Suprapubic skin (tissue), 4 donors: ENCODE measurements at regions not wholly inside any gene's neighbourhood (a gene's known extent, or its start where the extent isn't known, plus 50 kb on each side); places are given as distances from the start of the nearest gene placed in this dataset.

Experiments used
- CTCF ChIP-seq, 2 donors: fragments of 200-600 bp in 1 of 2; fragments of 450-650 bp in 1 of 2; sonication (generic) in 1 of 2; IDR thresholded peaks; one replicate each; pipeline ENCODE4 v1.5.1; 2016 to 2019; ENCODE audit warnings: antibody characterized with exemption in 2 of 2, mild to moderate bottlenecking in 1 of 2, moderate library complexity in 1 of 2
- EP300 ChIP-seq: sonication (generic); formaldehyde crosslinking; IDR thresholded peaks from one replicate; pipeline ENCODE4 v1.6.1; 2017; ENCODE audit warnings: antibody characterized with exemption
- POLR2A ChIP-seq, 2 donors: fragments of 450-650 bp; IDR thresholded peaks; one replicate each; pipeline ENCODE4 v1.6.1; 2017; ENCODE audit warnings: antibody characterized with exemption in 2 of 2, mild to moderate bottlenecking in 2 of 2, moderate library complexity in 2 of 2
- POLR2AphosphoS5 ChIP-seq, 3 donors: sonication (generic); formaldehyde crosslinking; IDR thresholded peaks; one replicate each; pipeline ENCODE4 v1.6.1; 2017; ENCODE audit warnings: antibody characterized with exemption in 3 of 3

GRCh38 chr3:159565313-159565712 is 423.3 kb upstream of the IL12A start:
- TF ChIP-seq CTCF (IDR thresholded peaks at IDR 0.05) (no peak), EP300 (no peak), POLR2A (IDR thresholded peaks at IDR 0.05) (no peak), POLR2AphosphoS5 (IDR thresholded peaks at IDR 0.05) (no peak)
